ENCODE measurements at regions not wholly inside any gene's neighbourhood (a gene's known extent, or its start where the extent isn't known, plus 50 kb on each side); places are given as distances from the start of the nearest gene placed in this dataset.

GRCh38 chr3:127450331-127450730 lies 140.2 kb downstream of the TPRA1 start (continued):
- TF ChIP-seq POLR2AphosphoS5 (IDR thresholded peaks at IDR 0.05; ENCODE audit: low read depth, low read length), result no peak

GRCh38 chr3:127449486-127450212 lies 140.9 kb downstream of the TPRA1 start:
- Histone ChIP-seq H3K9me3 (no peaks in the 10 kb centered on the region), H3F3A (replicated peaks; ENCODE audit: insufficient read depth) (no peaks in the 10 kb centered on the region), H2AFZ (ENCODE audit: low read depth) (no peak overlapping the region), H3K4me2 (no peak overlapping the region), H3K9ac (no peak overlapping the region), H3K4me3 (ENCODE audit: low read depth in 2 of 2, low read length in 1 of 2) (no peak overlapping the region), H3K79me2 (ENCODE audit: insufficient read depth) (no peaks in the 10 kb centered on the region), H3K4me1 (ENCODE audit: control insufficient read depth in 1 of 2, insufficient read depth in 2 of 2, low read depth in 1 of 2, low read length in 1 of 2) (peaks cover 0 to 7% of the 10 kb centered on the region in 2 experiments; a peak in 1 of 4 replicates), H3K27ac (ENCODE audit: low read depth in 2 of 2, low read length in 1 of 2) (no peak overlapping the region), H3K9me2 (no peaks in the 10 kb centered on the region), H3K36me3 (replicated peaks in 1 of 2; ENCODE audit: control insufficient read depth in 1 of 2, insufficient read depth in 2 of 2, low read length in 1 of 2) (no peaks in the 10 kb centered on the region), H3K27me3 (ENCODE audit: insufficient read depth) (no peaks in the 10 kb centered on the region), H4K20me1 (ENCODE audit: insufficient read depth) (no peaks in the 10 kb centered on the region)
- TF ChIP-seq RAD21 (IDR thresholded peaks at IDR 0.05; ENCODE audit: low read length) (no peak), FOXM1 (IDR thresholded peaks at IDR 0.05; ENCODE audit: low read depth) (no peak), TAF1 (IDR thresholded peaks at IDR 0.05; ENCODE audit: borderline replicate concordance, low read depth, low read length) (no peak), EZH2phosphoT487 (IDR thresholded peaks at IDR 0.05; ENCODE audit: borderline replicate concordance, low read depth) (no peak), NFIC (IDR thresholded peaks at IDR 0.05; ENCODE audit: borderline replicate concordance) (no peak), ELF1 (IDR thresholded peaks at IDR 0.05) (no peak), PBX3 (IDR thresholded peaks at IDR 0.05) (no peak), IRF3 (IDR thresholded peaks at IDR 0.05; ENCODE audit: low read depth, low read length) (no peak), FOXJ3 (CRISPR knock-in tag; IDR thresholded peaks at IDR 0.05) (no peak), USF2 (IDR thresholded peaks at IDR 0.05; ENCODE audit: borderline replicate concordance, low read depth, low read length) (no peak), ZBTB33 (IDR thresholded peaks at IDR 0.05; ENCODE audit: borderline replicate concordance, low read depth) (no peak), RFX5 (IDR thresholded peaks at IDR 0.05; ENCODE audit: low read length) (no peak), MAX (IDR thresholded peaks at IDR 0.05; ENCODE audit: low read depth) (no peak), REST (IDR thresholded peaks at IDR 0.05; ENCODE audit: low read depth, low read length) (no peak), SMC3 (IDR thresholded peaks at IDR 0.05; ENCODE audit: low read depth, low read length) (no peak), YY1 (IDR thresholded peaks at IDR 0.05; ENCODE audit: low read depth) (no peak), GATA2 (CRISPR knock-in tag; IDR thresholded peaks at IDR 0.05) (no peak), JUND (IDR thresholded peaks at IDR 0.05) (no peak), EP300 (IDR thresholded peaks at IDR 0.05; ENCODE audit: borderline replicate concordance in 1 of 2, low read depth in 1 of 2, low read length in 1 of 2) (no peak)
- DNase-seq, result no peak
- 44% methylated on average over 8 of the region's 8 CpGs for WGBS (ENCODE audit: low lambda C conversion rate)
- ChIA-PET POLR2A (no interaction called here), CTCF (interaction anchor here (1.6 to 1.8 kb wide), 3 partner anchors 23 to 698 kb away, joined by 5 to 10 read pairs (median 5); no protein-coding TSS in a partner anchor)

Data from SK-N-SH (cell line).